ENCODE measurements at regions not wholly inside any gene's neighbourhood (a gene's known extent, or its start where the extent isn't known, plus 50 kb on each side); places are given as distances from the start of the nearest gene placed in this dataset.
A peak's percentile ranks its signal among the peaks of the same experiment; 100 is the strongest.

GRCh38 chr7:17487343-17487742 lies 188.9 kb downstream of the AHR start:
- no peak overlapping the region for H3K27ac Mint-ChIP-seq
- H3K27me3 Mint-ChIP-seq = no peaks in the 10 kb centered on the region
- H3K9me3 Mint-ChIP-seq = no peaks in the 10 kb centered on the region
- peaks cover 23% of the 10 kb centered on the region for H3K4me1 Mint-ChIP-seq
- no peaks in the 10 kb centered on the region for H3K36me3 Mint-ChIP-seq
- no peak overlapping the region for H3K4me3 Mint-ChIP-seq

GRCh38 chr7:17488829-17489228 lies 190.4 kb downstream of the AHR start:
- Mint-ChIP-seq H3K27me3 (no peaks in the 10 kb centered on the region), H3K9me3 (no peaks in the 10 kb centered on the region), H3K36me3 (no peaks in the 10 kb centered on the region), H3K27ac (no peak overlapping the region), H3K4me1 (peaks cover 23% of the 10 kb centered on the region), H3K4me3 (no peak overlapping the region)

DNA sequence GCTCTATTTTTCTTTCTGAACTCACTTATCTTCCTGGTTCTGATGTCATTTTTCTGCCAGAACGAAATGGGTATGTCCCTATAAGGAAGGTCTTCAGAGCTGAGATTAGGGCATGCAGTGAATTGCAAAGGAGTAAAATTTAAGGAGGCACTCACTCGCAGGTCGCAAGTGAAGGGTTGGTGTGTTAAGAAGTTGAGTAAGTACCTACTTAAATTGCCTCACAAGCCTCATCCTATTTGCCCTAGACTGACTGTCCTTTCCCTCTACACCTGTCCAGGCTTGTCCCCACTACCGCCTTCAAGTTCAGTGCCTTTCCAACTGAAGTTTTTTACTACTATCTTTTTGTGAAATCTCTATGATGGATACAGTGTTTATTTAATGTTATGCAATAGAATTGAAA lies 191.5 kb downstream of the AHR start:
- H3K4me3 Mint-ChIP-seq = no peak overlapping the region
- H3K27me3 Mint-ChIP-seq = no peaks in the 10 kb centered on the region
- H3K27ac Mint-ChIP-seq = peak overlapping the region; percentile 3
- no peaks in the 10 kb centered on the region for H3K36me3 Mint-ChIP-seq
- H3K9me3 Mint-ChIP-seq = no peaks in the 10 kb centered on the region
- peaks cover 23% of the 10 kb centered on the region for H3K4me1 Mint-ChIP-seq

DNA sequence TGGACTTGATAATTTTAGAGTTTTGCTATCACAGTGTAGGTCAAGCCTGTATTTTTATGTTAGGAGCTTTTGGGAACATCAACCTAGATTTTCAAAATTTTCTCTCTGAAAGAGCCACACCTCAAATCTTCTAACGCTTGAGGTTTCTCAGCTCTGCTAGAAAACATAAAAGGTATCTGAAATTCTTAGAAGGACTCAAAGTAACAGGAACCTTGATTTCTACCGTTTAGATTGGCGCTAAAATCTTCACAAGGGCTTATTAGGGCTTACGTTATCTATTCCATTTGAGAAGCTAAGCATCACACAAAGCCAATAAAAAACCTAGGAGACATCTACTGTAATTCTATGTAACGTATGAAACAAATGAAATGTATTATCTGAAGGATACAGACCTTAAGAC lies 192.4 kb downstream of the AHR start:
- Mint-ChIP-seq H3K9me3 (no peaks in the 10 kb centered on the region), H3K4me1 (peaks cover 23% of the 10 kb centered on the region), H3K4me3 (no peak overlapping the region), H3K27ac (no peak overlapping the region), H3K27me3 (no peaks in the 10 kb centered on the region), H3K36me3 (no peaks in the 10 kb centered on the region)

DNA sequence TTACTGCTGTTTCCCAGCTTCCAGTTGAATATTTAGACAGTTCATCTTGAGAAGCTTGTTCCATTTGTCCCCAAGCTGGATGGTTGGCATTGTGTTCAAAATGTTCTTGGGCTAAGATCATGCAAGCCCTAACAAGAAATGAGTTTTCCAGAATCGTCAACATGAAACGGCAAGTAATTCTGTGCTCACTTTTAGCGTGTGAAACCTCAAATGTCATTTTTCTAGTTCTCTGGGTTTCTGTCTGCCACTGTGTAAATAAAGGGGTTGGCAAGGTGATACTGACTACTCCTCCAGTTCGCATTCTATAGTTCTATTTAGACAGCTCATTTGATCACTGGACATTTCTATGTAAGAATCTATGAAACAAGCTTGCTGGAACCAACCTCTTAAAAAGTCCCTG lies 194.0 kb downstream of the AHR start:
- peaks cover 23% of the 10 kb centered on the region for H3K4me1 Mint-ChIP-seq
- H3K27ac Mint-ChIP-seq = no peak overlapping the region
- no peaks in the 10 kb centered on the region for H3K27me3 Mint-ChIP-seq
- H3K36me3 Mint-ChIP-seq = no peaks in the 10 kb centered on the region
- H3K4me3 Mint-ChIP-seq = no peak overlapping the region
- H3K9me3 Mint-ChIP-seq = no peaks in the 10 kb centered on the region

- Mint-ChIP-seq H3K27me3 (no peaks in the 10 kb centered on the region), H3K36me3 (no peaks in the 10 kb centered on the region), H3K27ac (no peak overlapping the region), H3K9me3 (no peaks in the 10 kb centered on the region), H3K4me3 (no peak overlapping the region), H3K4me1 (peaks cover 23% of the 10 kb centered on the region)
Observed at GRCh38 chr7:17493446-17493845, 195.0 kb downstream of the AHR start.

DNA sequence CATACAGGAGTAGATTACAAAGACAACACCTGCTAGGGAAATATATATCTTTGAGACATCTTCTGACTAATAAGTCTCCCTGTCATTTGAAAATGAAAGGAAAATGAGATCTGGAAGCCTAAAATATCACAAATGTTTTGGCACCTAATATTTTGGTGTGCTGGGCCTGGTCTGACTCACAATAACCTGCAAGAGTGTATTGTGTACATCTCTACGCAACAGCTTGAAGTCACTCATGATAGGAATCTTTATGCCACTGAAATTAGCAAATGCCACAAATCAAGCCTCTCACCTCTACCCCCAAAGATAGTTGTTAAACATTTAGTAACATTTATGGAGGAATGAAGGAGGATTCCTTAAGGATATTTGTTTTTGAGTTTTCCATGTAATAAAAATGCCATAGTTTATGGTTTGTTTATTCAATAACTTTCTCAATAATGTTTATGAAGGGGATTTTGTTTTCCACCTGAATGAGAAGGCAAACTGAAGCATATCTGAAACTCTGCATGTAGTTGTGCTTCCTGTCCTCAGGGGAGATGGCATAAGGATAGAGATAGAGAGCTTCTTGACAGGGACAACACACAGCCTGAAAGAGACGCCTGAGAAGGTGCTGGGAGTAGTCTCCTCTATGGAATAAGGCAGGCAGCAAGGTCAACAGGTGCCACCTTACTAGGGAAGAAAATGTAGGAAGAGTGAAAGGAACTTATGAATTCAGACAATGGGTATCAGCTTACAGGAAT lies 197.4 kb downstream of the AHR start:
- Mint-ChIP-seq H3K4me1 (peaks cover 4% of the 10 kb centered on the region), H3K27ac (no peak overlapping the region), H3K4me3 (no peak overlapping the region), H3K36me3 (no peaks in the 10 kb centered on the region), H3K27me3 (no peaks in the 10 kb centered on the region), H3K9me3 (no peaks in the 10 kb centered on the region)

DNA sequence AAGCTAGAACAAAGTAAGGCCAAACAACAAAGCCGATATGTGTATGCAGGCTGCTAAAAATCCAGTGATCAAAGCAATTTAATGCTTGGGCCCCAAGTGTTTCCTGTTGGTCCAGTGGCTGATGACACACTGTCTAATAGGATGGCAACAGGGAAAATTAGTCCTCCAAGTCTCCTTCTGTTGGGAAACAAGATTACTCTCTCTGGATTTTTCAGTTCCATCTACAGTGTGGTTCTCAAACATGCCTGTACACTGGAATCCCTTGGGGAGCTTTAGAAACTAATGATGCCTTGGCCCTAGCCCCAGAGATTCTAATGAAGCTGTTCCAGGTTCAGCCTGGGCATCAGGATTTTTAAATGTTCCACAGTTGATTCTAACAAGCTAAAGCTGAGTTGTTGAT lies 198.7 kb downstream of the AHR start:
- Mint-ChIP-seq H3K27ac (no peak overlapping the region), H3K9me3 (no peaks in the 10 kb centered on the region), H3K36me3 (no peaks in the 10 kb centered on the region), H3K4me3 (no peak overlapping the region), H3K4me1 (no peaks in the 10 kb centered on the region), H3K27me3 (no peaks in the 10 kb centered on the region)

DNA sequence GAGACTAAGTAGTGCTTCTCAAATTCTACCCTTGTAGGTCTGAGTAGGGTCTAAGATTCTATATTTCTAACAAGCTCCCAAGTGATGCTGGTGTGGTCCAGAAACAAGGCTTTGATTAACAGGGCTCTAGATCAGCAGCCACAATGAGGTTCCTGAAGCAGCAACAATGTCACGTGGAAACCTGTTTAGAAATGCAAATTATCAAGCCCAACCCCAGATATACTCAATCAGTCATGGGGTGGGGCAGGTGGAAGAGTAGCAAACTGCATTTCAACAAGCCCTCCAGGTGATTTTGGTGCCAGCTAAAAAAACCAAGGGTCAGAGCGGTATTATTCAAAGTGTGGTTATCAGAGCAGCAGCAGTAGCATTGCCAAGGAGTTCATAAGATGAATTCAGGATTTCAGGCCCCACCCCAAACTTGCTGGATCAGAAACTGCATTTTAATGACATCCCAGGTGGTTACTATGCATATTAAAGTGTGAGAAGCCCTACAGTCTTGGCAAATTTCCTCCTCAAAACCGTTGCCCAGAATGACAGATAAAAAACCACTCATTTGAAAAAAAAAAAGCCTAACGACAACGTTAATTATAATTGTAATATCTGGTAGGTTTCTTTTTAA lies 199.2 kb downstream of the AHR start:
- no peaks in the 10 kb centered on the region for H3K4me1 Mint-ChIP-seq
- no peaks in the 10 kb centered on the region for H3K36me3 Mint-ChIP-seq
- H3K9me3 Mint-ChIP-seq = no peaks in the 10 kb centered on the region
- no peaks in the 10 kb centered on the region for H3K27me3 Mint-ChIP-seq
- H3K27ac Mint-ChIP-seq = no peak overlapping the region
- H3K4me3 Mint-ChIP-seq = no peak overlapping the region

DNA sequence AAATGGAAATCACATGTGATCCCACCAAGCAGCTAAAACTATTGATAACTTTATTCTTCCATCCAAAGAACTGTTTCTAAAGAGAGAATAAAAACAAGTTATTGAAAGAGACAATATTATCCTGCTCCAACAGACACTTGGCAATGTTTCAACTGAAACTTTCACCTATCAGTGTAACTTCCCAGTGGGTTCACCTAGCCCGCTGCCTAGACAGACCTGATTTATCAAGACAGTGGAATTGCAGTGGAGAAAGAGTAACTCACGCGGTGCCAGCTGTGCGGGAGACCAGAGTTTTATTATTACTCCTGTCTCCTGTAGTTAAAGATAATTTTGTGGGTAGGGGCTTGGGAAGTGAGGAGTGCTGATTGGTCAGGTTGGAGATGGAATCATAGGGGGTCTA lies 199.8 kb downstream of the AHR start:
- no peaks in the 10 kb centered on the region for H3K9me3 Mint-ChIP-seq
- H3K4me1 Mint-ChIP-seq = no peaks in the 10 kb centered on the region
- H3K4me3 Mint-ChIP-seq = no peak overlapping the region
- H3K27me3 Mint-ChIP-seq = no peaks in the 10 kb centered on the region
- no peaks in the 10 kb centered on the region for H3K36me3 Mint-ChIP-seq
- no peak overlapping the region for H3K27ac Mint-ChIP-seq

- Mint-ChIP-seq H3K9me3 (no peaks in the 10 kb centered on the region), H3K36me3 (no peaks in the 10 kb centered on the region), H3K4me3 (no peak overlapping the region), H3K27ac (no peak overlapping the region), H3K27me3 (no peaks in the 10 kb centered on the region), H3K4me1 (no peaks in the 10 kb centered on the region)
Observed at GRCh38 chr7:17500736-17501135, 202.3 kb downstream of the AHR start.

DNA sequence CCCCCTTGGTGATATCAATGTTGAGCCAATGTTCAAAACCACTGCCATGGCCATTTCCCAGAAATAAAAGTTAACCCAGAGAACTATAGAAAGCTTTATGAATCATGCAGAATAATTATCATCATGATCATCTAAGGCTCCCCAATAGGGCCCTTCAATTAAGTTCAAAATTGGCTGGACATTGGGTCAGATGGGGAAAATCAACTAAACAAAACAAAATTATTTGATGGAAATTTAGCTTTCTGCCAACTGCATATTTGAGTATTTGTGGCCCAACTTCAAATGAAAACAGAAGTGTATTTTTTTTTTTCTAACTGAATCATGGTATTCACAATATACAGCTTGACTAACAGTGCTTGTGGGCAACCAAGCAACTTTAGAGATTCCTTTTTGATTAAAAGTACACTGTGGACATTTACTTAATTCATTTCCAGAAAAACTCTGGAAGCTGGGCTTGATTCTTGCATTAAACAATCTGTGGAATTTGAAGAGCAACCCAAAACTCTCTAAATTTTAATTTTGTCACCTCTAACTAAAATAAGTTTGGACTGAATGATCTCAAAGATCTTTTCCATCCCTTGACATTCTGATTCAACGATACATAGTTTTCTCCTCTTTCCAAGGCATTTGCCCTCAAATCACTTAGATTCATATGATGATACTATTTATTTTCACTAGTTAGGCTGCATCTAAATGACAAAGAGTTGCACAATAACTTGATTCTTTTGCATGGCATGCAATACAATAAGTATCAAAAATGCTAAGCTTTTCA lies 203.2 kb downstream of the AHR start:
- Mint-ChIP-seq H3K27me3 (no peaks in the 10 kb centered on the region), H3K27ac (no peak overlapping the region), H3K4me3 (no peak overlapping the region), H3K4me1 (no peaks in the 10 kb centered on the region), H3K36me3 (no peaks in the 10 kb centered on the region), H3K9me3 (no peaks in the 10 kb centered on the region)

DNA sequence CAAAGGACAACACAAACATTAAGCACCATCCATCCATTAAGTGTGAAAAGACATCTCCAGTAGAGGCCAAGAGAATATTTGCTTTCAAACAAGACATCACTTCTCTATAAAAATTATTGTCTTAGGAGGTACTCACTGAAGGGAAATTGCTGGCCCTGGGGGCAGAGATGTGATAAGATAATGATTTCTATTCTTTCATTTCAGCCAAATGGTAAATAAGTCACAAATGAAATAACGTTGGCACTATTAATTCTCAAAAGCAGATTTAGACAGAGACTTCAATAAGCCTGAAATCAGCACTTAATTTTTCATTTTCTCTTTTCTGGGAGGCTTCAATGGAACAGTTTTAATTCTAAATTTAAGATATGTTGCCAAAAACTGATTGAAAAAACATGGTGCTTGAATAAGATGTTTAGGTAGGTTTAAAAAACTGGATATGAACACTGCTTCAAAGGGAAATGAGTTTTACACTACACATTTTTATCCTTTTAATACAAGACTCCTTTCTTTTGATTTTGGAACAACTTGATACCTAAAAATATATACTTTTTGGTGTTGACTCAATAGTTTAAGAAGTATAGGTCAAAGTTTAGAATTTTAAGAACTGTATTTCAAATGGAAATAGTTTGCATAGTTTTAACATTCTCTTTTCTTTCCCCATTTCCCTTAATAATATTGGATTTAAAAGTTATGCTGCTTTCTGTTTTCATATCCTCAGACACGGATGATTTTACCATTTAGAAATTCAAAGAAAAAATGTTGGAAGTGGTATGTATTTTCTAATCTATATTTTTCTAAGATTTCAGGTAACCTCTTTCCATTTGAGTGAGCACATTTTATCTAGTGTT lies 204.0 kb downstream of the AHR start:
- no peaks in the 10 kb centered on the region for H3K27me3 Mint-ChIP-seq
- no peaks in the 10 kb centered on the region for H3K36me3 Mint-ChIP-seq
- no peaks in the 10 kb centered on the region for H3K4me1 Mint-ChIP-seq
- no peak overlapping the region for H3K27ac Mint-ChIP-seq
- H3K4me3 Mint-ChIP-seq = no peak overlapping the region
- H3K9me3 Mint-ChIP-seq = no peaks in the 10 kb centered on the region

DNA sequence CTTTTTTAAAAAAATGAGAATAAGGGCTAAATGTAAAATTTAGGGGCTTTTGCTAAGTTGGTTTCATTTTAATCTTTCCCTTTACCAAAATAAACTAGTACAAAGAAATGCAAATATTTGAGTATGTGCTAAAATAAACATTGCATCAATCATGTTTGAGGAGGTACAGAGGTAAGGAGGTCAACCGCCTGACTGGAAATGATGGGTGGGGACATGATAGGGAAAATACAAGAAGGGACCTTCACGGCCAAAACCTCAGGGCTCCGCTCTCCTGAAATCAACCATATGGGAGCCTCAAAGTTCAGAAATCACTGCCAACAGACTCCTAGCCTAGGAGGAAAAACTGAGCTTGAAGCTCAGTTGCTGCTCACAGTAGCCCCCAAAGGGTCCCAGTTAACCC lies 207.6 kb downstream of the AHR start:
- Mint-ChIP-seq H3K27me3 (no peaks in the 10 kb centered on the region), H3K4me1 (no peaks in the 10 kb centered on the region), H3K27ac (no peak overlapping the region), H3K9me3 (no peaks in the 10 kb centered on the region), H3K4me3 (no peak overlapping the region), H3K36me3 (no peaks in the 10 kb centered on the region)

DNA sequence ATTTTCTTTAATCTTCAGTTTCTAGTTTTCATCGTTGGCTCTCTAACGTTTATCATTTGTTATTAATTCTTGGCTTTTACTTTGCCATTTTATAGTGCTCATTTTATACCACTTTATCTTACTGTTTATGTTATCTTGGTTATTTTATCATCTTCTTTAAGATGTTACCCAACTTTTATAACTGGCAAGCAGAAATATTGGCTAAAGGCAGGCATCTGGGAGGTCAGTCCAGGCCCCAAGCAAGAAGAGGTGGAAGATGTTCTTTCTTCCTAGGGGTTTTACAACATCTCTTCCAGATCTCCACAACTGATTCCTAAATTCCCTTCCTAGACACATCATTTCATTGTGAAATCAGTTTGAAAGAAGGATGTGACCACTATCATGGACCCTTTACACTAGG lies 208.1 kb downstream of the AHR start:
- H3K9me3 Mint-ChIP-seq = no peaks in the 10 kb centered on the region
- no peak overlapping the region for H3K27ac Mint-ChIP-seq
- H3K4me1 Mint-ChIP-seq = no peaks in the 10 kb centered on the region
- H3K36me3 Mint-ChIP-seq = no peaks in the 10 kb centered on the region
- no peaks in the 10 kb centered on the region for H3K27me3 Mint-ChIP-seq
- no peak overlapping the region for H3K4me3 Mint-ChIP-seq

Data from activated naive CD4-positive, alpha-beta T cell treated with anti-CD3 and anti-CD28 coated beads, Interleukin-2, amount 50 U/mL, for 24 hours (primary cell).